Skin epidermis (tissue), 12 donors: ENCODE measurements at regions not wholly inside any gene's neighbourhood (a gene's known extent, or its start where the extent isn't known, plus 50 kb on each side); places are given as distances from the start of the nearest gene placed in this dataset.

Experiments used
- H3K27ac ChIP-seq, 21 experiments: fragments of 200-600 bp; sonication (generic) in 11 of 21; one replicate each; pipeline ENCODE4 v1.5.0; 2020; ENCODE audit warnings: mild to moderate bottlenecking in 3 of 21, inconsistent platforms in 2 of 21, moderate library complexity in 2 of 21
- H3K4me3 ChIP-seq, 7 experiments: fragments of 200-600 bp; sonication (generic) in 2 of 7; one replicate each; pipeline ENCODE4 v1.5.0; 2020; ENCODE audit warnings: inconsistent platforms in 2 of 7, mild to moderate bottlenecking in 2 of 7, moderate library complexity in 1 of 7

DNA sequence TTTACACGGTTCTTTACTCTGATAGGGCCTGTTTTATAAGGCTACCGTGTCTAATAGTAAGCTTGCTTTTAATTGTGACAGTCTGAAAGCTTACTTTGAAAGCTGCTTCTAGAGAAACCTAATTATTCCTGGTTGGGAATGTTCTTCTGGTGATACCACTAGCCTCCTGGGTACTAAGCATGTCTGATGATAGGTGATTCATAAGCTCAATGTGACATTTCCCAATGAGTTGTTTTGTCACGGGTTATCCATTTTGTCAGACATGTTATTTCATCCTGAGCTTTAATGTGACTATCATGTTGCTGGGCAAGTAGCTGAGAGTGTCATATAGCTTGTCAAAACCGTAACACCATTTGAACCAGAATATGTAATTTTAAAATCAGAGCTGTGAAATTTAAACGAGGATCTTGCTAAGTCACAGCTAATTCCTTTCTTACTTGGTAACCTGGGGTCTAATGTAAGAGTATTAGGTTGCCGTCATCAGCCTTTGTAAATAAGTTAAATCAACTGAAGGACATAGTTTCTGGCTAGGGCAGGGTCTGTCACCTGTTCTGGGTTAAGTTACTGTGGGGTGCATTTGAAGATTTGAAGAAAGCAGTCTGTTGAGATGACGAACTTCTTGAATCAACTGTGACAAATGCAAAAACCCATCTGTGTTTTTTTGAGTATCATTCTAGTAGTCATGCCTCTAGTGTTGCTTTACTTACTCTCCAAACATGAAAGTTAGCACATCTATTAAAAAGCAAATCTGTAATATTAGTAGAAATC, 529.2 kb downstream of the USP25 start:
- no peak overlapping the region for H3K27ac ChIP-seq
- no peak overlapping the region for H3K4me3 ChIP-seq

DNA sequence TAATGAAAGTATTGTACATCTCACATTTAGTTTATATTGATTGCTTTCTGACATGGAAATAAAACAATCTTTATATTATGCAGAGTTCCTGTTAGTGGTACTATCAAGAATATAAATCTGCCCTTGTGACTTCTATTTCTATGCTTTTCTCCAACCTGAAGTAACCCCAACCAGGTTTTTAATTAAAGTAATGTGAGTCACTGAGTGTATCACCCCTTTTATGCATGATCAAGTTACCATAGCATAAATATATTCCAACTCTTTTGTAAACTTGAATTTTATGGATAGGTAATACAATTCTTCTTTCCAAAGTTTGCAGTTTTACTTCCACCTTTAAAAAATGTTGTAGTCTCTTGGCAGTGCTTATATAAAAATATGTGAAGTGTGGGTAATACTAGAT, 532.3 kb downstream of the USP25 start:
- H3K4me3 ChIP-seq, result no peak overlapping the region
- no peak overlapping the region for H3K27ac ChIP-seq

DNA sequence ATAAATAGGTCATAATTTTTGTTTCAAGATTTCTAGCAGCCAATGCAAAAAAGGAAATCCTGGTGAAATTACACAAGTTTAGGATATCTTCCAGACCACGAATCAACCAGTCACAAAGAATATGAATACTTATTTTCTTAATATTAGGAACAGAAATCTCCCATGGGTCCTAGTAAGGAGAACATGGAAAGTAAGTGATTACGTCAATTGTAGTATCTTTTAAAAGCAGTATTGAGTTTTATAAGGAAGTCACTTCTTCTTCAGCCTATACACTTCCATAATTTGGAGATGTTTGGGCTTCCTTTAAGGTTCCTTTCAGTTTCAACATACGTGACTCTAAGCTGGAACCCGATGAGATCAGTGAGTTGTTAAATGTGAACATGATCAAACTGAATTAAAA, 534.5 kb downstream of the USP25 start:
- H3K4me3 ChIP-seq, result no peak overlapping the region
- peak overlapping the region in 3 of 21 experiments; percentile 27 to 51 (median 31) for H3K27ac ChIP-seq

DNA sequence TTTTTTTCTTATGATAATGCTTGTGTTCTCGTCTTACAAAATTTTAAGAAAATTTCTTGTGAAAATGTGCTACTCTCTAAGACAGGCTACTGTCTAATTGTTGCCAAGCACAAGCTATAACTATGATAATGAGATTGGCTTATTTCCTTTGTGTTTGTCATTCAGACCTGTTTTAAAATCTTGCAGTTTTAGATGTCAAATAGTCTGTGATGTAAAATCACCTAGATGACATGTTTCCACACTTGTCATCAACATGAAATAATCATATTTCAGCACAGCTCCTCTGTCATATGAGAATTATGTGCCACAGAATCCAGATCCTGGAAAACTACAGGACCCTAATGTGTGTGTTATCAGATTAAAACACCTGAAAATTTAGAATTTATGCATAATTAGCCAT, 539.7 kb downstream of the USP25 start:
- Histone ChIP-seq H3K4me3 (no peak overlapping the region), H3K27ac (no peak overlapping the region)

DNA sequence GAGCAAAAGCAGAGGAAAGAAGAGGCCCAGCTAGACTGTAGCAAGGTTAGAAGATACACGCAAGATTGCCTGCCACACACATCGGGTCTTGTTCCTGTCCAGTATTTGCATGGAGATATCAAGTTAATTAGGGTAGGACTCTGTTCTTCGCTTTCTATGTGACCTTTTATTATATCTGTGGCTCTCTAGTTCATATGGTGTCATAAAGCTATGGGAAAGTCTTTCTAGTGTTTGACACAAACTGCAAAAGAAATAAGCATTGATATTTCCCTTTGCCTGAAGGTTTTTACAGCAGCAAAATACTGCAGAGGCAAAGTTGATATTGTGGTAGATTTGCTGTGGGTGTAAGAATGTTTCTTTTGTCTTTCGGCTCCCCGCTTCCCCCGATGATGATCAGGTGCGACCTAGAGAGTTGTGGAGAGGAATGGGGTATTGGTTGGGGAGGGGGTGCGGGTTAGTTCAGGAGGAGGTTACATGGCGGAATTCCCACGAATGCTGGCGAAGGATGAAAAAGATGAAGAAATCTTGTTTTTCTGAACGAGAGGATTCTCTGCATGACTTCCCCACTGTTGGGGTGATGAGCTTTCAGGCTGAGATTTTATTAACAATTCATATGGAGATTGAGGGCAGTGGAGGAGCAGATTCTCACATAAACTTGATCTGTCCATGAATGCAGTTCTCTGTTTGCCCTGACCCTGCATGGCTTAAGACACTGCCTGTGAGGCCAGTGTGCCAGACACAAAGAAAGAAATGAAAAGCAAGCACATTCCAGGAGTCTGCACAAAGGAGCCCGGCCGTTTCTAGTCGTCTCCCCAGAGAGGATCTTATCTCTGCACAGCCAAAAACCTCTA, 550.2 kb downstream of the USP25 start:
- peak overlapping the region in 2 of 7 experiments; percentile 5 to 26 for H3K4me3 ChIP-seq
- H3K27ac ChIP-seq, result peak overlapping the region in 16 of 21 experiments; percentile 14 to 73 (median 50)

DNA sequence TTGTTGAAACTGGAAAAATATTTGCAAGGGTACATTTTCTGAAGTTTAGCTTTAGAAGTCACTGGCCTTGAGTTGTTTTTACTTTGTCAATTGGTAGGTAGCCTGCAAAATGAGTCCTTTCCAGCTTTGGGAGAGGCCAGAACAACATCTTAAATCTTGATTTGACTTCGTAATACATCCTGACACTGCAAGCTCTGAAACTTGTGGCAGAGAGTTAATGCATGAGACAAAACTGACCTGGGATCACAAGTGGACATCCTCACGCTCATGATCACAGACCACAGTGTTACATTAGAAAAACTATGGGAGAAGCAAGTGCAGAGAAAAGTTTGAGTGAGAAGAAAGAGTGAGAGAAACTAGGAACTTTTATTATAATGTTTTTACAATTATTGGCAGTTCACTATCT, 550.9 kb downstream of the USP25 start:
- Histone ChIP-seq H3K27ac (peak overlapping the region in 14 of 21 experiments; percentile 14 to 73 (median 48)), H3K4me3 (no peak overlapping the region)

DNA sequence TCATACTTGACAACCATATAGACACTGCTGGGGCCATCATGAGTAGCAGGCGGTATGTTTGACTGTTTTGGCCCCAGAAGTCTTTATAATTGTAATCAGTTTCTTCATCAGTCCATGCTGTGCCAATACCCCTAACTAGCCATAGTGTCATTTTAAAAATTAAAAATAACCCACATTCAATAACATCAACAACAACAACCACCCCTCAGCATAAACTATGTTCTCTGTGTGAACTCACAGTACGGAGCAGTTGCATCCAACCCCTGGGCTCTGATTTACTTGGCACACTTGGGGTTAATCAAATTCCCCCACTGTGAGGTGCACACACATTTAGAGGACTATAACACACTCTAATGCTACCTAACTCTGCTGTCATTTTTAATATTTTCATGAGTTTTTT, 553.7 kb downstream of the USP25 start:
- Histone ChIP-seq H3K27ac (no peak overlapping the region), H3K4me3 (no peak overlapping the region)

DNA sequence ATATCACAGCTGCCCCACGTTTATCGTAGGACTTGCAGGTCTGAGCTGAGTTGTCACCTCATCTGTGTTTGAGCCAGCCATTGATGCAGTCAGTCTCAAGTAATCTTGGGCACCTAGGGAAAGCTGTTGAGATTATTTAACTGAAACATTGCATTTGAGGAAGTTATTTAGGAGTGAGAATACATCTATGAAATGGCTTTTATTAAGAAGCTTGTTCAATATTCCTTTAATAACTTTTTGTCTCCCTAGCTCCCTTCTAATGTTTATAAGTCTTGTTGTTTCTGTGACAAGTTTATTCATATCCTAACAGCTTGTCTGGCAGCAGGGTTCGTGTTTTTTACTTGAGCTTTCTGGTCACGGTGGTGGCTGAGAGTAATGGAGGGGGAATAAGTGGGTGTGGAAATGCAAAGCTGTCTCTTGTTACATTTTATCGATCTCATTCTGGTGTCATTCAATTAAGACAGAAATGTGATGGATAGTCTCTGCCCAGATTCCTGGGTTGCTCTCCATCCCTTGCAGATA, 555.9 kb downstream of the USP25 start:
- Histone ChIP-seq H3K4me3 (no peak overlapping the region), H3K27ac (no peak overlapping the region)

DNA sequence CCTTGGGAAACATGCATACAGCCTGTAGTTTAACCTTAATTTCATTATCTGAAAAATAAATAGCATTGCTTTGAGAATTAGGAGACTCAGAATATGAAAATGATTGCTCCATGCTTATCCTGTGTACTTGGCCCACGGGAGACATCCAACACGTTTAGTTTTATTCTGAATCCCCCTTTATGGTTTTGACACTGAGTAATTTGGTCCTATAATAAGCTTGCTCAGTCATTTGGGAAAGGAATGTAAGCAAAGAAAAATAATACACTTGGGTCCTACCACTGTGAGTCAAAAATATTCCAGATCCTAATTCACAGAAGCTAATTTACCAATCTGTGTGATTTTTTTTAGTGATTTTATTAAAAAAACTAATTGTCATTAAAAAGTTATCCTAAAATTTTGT, 557.3 kb downstream of the USP25 start:
- H3K27ac ChIP-seq, result no peak overlapping the region

DNA sequence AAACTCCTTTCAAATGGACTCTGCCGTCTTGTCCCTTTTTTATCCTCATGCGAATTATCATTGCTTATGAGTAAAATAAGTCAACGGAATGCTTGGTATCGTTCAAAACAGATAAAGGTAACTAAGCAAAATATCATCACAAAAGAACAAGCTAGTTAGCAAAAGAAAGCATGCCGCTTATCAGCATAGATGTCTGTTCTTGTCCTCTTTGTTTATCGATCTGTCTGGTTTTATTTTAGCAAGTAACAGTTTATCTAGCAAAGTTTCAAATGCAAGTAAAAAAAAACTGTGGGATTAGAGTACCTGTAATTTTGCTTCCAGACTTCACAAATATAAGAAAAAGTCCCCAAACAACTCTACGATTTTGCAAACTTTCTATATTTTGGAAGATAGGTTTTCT, 561.5 kb downstream of the USP25 start:
- no peak overlapping the region for H3K27ac ChIP-seq
- no peak overlapping the region for H3K4me3 ChIP-seq

More for the DNA sequence above, 557.3 kb downstream of the USP25 start:
- no peak overlapping the region for H3K4me3 ChIP-seq

DNA sequence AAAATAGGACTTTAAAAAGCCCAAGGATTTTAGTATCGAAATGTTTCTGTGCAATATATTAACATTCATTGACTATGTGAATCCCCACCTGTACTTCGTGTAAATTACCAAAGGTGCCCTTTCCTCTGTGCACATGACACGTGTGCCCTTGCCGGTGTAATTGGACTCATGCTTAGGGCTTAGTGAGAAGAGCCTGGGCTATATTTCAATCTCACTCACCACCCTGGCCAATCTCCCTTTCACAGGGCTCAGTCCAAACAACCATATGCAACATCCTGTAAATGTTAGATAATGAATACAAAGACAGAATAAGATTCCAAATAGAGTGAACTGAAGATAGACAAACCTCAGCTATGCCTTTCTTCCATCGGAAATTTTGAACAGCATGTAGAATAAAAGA, 564.3 kb downstream of the USP25 start:
- no peak overlapping the region for H3K4me3 ChIP-seq
- H3K27ac ChIP-seq, result no peak overlapping the region

DNA sequence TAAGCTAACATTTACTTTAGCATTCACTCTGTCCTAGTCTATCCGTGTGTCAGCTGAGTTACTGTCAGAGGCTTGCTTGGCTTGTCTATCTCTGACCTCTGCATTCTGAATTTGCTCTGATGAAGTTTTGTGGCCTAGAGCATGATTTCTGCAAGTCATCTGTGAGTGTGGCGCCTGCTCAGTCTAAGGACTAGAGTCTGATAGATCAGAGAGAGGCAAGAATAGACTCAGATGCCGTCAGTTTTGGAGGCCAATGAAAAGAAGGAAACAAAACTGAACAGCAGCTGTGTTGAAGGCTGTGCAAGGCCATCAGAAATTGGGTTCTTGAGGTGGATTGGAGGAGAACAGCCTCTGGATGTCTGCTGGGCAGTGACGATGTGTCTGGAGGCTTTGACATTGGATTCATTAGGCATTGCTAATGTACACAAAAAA, 573.1 kb downstream of the USP25 start:
- Histone ChIP-seq H3K4me3 (no peak overlapping the region), H3K27ac (peak overlapping the region in 9 of 21 experiments; percentile 2 to 71 (median 56))

DNA sequence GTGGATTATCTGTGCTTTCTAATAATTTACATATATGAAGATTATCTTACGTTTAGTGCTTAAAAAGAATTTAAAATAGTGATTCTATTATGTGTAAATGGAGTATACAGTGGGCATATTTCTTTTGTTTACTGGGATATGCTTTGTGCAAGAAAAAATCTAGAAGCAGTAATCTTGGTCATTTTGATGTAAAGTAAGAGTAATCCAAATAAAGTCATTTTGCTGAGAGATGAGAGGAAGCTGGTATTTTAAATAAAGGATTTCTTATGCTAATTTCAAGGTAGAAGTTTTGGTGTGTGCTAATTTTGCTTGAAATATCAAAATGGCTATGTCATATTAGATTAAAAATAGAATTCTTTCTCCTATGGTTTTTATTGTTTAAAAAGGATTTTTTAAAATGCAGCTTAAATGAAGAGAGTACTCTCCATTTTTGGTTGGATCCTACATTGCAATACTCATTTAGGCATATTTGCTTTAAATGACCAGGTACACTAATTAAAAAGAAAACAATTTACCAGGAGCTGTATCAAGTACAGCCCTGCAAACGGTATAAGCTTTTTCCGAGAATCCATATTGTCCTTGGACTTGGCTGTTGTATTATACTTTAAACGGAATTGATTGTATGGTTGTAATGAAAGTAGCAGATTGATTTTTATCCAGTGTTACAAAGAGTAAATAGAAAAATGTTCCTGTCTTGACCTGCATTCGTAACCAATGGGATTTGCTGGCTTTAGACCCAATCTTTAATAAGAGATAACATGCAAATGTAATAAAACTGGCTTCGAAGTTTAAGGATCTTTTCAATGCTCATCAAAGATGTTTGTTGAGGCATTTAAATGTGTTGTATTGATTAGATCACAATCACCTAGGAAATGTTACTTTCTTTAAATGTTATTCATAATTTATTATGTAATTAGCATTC, 574.7 kb downstream of the USP25 start:
- H3K4me3 ChIP-seq, result no peak overlapping the region
- H3K27ac ChIP-seq, result peak overlapping the region in 6 of 21 experiments; percentile 1 to 72 (median 18)

DNA sequence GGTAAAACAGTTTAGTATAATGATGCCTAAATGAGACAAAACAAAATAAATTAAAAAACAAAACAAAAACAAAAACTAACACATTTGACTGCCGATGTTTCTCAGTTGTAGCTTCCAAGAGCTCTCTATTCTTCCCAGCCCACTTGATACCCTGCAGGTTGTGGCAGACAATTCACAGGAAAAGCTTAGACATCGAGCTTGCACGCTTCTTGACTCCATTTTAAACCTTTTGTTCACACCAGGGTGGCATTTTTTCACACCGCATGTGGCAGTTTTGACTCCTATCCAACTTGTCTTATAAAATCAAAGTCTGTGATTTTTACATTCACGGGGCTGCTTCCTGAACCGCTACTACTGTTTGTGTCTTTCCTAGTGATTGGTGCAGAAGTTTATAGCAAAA, 575.9 kb downstream of the USP25 start:
- H3K4me3 ChIP-seq, result no peak overlapping the region
- H3K27ac ChIP-seq, result peak overlapping the region in 15 of 21 experiments; percentile 0 to 72 (median 20)

DNA sequence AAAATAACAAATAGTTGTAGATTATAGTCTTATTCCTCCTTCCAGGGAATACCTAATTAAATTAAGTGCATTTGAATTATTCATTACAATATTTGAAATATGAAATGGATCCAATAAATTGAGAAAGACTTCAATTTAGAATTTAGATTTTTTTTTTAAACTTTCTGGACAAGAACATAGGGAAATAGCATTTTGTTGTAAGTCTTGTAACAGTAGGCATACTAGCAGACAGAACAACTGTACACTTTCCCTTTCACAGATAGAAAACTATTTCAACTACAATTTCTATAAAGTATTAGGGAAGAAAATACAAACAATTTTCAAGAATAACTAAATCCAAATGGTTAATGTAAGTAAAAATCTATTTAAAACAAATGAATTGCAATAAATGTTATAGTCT, 577.5 kb downstream of the USP25 start:
- peak overlapping the region in 1 of 7 experiments; percentile 3 for H3K4me3 ChIP-seq
- peak overlapping the region in 13 of 21 experiments; percentile 17 to 81 (median 53) for H3K27ac ChIP-seq

DNA sequence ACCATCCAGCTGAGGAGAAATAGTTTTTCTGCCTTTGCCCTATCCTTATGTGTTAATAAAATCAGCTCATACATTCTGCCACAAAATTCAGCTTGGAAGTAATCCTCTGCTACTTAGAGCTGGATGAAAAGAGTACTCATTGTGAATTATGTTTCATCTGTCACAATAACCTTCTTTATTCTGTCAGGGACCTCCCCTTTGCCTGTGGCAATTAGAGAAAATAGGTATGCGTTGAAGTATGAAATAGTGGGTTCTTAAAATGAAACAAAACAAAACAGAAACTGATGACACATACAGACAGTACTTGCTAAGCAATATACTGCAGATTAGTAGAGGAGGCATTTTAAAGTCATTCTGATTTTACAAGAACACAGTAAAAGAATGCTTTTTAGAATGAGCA, 578.5 kb downstream of the USP25 start:
- peak overlapping the region in 19 of 21 experiments; percentile 30 to 81 (median 60) for H3K27ac ChIP-seq
- H3K4me3 ChIP-seq, result peak overlapping the region in 2 of 7 experiments; percentile 1 to 3

DNA sequence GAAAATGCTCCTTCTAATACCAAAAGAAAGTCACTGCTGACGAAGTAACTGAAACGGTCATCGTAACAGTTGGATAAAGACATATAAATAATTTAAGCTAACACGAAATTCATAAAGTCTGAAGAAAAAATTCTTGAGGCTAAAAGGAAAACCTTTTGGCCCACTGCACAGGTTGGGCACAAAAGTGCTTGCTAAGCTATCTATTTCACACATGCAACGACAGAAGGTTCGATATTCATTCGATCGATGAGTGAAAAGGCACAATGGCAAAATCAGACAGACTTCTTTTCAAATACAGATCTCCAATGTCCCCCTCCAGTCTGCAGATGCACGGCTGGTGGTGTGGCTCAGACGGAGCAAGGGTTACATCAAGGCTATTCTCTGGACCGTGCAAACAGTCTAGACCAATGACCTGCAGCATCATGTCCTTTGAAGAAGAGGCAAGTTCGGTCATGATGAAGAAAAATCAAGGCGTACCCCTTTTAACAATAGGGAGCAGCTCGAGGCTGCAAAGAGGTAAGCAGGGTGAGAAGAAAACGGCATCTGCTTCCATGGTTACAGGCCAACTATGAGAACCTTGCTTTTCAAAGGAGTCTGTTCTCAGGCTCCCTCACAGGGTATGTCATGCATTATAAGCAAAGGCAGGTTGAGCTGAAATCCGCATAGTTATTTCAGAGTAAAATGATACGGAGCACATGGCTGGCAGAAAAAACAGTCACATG, 579.6 kb downstream of the USP25 start:
- Histone ChIP-seq H3K27ac (peak overlapping the region in 2 of 21 experiments; percentile 4 to 49), H3K4me3 (no peak overlapping the region)

DNA sequence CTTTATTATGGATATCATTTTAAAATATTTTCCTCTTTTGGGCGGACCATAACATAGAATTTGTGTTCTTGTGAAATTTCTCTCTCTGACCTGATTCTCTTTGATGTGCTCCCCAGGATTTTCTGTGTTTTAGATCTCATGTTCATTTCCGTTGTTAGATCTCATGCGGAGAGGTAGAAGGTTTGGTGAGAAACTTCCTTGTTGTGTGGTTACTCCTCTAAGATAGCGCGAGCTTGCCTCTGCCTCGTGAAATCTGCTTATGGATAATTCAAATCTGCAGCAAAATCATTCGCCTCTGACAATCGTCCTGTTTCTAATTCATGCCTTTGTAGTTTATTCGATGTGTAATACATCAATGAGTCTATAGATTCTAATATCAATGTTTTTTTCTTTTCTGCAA, 580.4 kb downstream of the USP25 start:
- no peak overlapping the region for H3K4me3 ChIP-seq
- peak overlapping the region in 1 of 21 experiments; percentile 34 for H3K27ac ChIP-seq

DNA sequence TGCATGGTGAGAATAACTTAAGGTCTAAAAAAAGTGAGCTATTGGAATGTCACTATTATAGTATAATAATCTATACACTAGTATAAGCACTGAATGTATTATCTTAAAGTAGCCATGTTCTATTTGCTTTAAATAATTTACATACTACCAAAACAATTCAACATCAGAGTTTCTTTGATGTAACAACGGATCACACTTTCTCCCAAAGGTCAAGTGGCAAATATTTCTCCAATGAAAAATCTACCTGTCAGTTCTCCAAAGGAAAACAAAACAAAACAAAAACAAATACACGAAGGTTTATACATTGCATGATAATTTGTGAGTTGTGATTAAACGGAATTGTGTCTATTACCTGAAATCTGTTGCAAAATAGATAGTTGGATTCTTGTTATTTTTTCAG, 581.4 kb downstream of the USP25 start:
- Histone ChIP-seq H3K27ac (peak overlapping the region in 2 of 21 experiments; percentile 5 to 9), H3K4me3 (no peak overlapping the region)
